HG03521 (cell line): ENCODE measurements at regions not wholly inside any gene's neighbourhood (a gene's known extent, or its start where the extent isn't known, plus 50 kb on each side); places are given as distances from the start of the nearest gene placed in this dataset.

Experiments
- ATAC-seq: cut with Tn5 transposase; IDR thresholded peaks from one replicate; pipeline ENCODE4 v1.9.1; 2021; ENCODE audit warnings: mild to moderate bottlenecking, moderate library complexity; ENCODE audit not compliant: unreplicated experiment

GRCh38 chr5:4180703-4181102 is 585.1 kb downstream of the IRX1 start:
- ATAC-seq: no peak

GRCh38 chr5:4182144-4182543 is 586.5 kb downstream of the IRX1 start:
- ATAC-seq: no peak

- no peak for ATAC-seq
These were observed 589.5 kb downstream of the IRX1 start for GRCh38 chr5:4185127-4185526.

- ATAC-seq: no peak
These were observed 593.1 kb downstream of the IRX1 start for GRCh38 chr5:4188704-4189103.

- no peak for ATAC-seq
These were observed 593.7 kb downstream of the IRX1 start for GRCh38 chr5:4189317-4189716.

GRCh38 chr5:4191041-4191440 is 595.4 kb downstream of the IRX1 start:
- no peak for ATAC-seq

GRCh38 chr5:4191703-4192102 is 596.1 kb downstream of the IRX1 start:
- ATAC-seq: no peak

GRCh38 chr5:4192111-4192510 is 596.5 kb downstream of the IRX1 start:
- no peak for ATAC-seq

GRCh38 chr5:4196744-4197143 is 601.1 kb downstream of the IRX1 start:
- no peak for ATAC-seq

- ATAC-seq: no peak
These were observed 601.5 kb downstream of the IRX1 start for GRCh38 chr5:4197151-4197550.

- ATAC-seq: no peak
These were observed 602.8 kb downstream of the IRX1 start for GRCh38 chr5:4198461-4198860.

GRCh38 chr5:4199049-4199841 is 603.6 kb downstream of the IRX1 start:
- no peak for ATAC-seq

GRCh38 chr5:4203146-4203545 is 607.5 kb downstream of the IRX1 start:
- no peak for ATAC-seq

GRCh38 chr5:4204276-4205141 is 608.9 kb downstream of the IRX1 start:
- ATAC-seq: no peak

- ATAC-seq: no peak
These were observed 609.8 kb downstream of the IRX1 start for GRCh38 chr5:4205398-4205797.

- ATAC-seq: no peak
These were observed 610.5 kb downstream of the IRX1 start for GRCh38 chr5:4206127-4206526.

GRCh38 chr5:4207486-4207885 is 611.9 kb downstream of the IRX1 start:
- no peak for ATAC-seq

- ATAC-seq: no peak
These were observed 612.9 kb downstream of the IRX1 start for GRCh38 chr5:4208537-4208936.

GRCh38 chr5:4208996-4209395 is 613.4 kb downstream of the IRX1 start:
- no peak for ATAC-seq

GRCh38 chr5:4212071-4212739 is 616.6 kb downstream of the IRX1 start:
- ATAC-seq: no peak

- no peak for ATAC-seq
These were observed 617.6 kb downstream of the IRX1 start for GRCh38 chr5:4212981-4213819.
